HG03139 (cell line): ENCODE measurements at regions not wholly inside any gene's neighbourhood (a gene's known extent, or its start where the extent isn't known, plus 50 kb on each side); places are given as distances from the start of the nearest gene placed in this dataset.
"Not testable (repeated sequence)": the region's sequence is repeated elsewhere in the genome, so short reads cannot be mapped to it uniquely, and the experiment has no call there.

ENCODE experiments used
- ATAC-seq: cut with Tn5 transposase; IDR thresholded peaks from one replicate; pipeline ENCODE4 v1.9.1; 2021; ENCODE audit not compliant: unreplicated experiment

DNA sequence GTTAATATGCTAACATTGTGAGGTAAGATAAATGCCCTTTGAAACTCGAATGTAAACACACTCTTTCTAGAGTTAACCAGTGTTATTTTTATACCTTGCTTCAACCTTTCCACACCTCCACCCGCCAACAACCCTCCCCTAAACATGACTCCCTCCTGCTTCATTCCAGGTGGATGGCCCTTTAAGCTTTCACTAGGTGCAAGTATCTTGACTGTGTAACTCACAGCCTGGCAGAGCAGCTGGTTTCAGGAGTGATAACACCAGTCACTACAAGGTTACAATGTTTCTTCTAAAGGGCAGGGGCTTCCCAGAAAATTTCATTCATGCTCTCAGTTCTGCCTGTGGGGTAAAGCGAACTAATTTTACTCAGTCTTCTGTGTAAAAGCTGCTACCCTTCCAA is 318.1 kb upstream of the FRG1 start:
- ATAC-seq, result not testable (repeated sequence)

DNA sequence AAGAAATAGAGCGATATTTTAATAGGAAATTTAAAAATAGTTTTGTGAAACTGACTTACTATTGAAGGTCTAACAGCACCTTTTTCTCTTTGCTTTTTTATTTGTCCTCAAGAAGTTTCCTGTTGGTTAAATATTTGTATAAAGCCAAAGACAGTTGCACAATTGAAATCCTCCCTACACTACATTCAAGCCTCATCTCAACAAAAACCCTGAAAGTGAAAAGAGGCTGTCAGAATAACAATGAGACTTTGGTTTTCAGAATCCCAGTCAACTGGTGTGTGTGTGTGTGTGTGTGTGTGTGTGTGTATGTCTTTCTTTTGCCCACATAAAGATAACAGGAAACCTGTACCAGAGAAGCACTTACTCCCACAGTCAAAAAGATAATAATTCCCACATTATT is 313.6 kb upstream of the FRG1 start:
- not testable (repeated sequence) for ATAC-seq

DNA sequence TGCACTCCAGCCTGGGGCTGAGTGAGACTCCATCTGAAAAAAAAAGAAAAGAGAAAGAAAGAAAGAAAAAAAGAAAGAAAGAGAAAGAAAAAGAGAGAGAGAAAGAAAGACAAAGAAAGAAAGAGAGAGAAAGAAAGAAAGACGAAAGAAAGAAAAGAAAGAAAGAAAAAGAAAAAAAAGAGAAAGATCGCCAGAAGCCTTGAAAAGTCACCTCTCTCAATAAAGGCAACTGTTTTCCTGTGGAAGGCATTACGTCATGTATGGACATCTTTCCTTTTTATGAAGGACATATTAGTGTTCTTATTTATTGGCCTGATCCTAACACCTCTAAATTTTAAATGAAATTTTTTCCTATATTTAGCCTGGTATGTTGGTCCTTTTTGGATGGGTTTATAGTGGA is 310.9 kb upstream of the FRG1 start:
- ATAC-seq, result not testable (repeated sequence)

DNA sequence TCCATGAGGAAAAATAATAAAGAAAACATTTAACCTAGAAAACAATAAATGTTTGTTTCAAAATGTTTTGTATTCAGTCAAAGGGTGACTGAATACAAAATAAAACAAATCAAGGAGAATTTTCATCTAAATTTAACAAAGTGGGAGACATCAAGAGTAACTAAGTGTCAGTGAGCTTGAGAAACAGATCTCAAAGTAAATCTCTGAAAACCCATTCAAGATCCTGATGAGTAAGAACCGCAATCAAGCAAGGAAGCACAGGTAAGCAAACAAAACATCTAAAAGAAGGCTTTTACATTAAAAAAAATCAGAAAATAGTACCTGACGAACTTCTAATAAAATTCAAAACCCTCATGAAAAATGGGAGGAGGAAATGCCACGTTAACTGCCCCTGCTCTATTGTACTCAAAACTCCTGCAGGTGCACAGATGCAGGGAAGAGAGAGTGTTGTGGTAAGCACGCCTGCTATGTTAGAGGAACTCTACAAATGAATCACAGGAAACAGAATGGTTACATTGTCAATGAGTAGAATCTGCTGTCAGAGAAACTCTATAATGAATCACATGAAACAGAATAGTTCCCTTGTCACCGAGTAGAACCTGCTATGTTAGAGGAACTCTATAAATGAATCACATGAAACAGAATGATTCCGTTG is 309.6 kb upstream of the FRG1 start:
- not testable (repeated sequence) for ATAC-seq

DNA sequence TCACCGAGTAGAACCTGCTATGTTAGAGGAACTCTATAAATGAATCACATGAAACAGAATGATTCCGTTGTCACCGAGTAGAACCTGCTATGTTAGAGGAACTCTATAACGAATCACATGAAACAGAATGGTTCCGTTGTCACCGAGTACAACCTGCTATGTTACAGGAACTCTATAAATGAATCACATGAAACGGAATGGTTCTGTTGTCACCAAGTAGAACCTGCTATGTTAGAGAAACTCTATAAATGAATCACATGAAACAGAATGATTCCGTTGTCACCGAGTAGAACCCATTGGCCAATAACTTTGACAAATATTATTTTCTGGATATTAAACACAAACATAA is 309.1 kb upstream of the FRG1 start:
- ATAC-seq, result not testable (repeated sequence)

DNA sequence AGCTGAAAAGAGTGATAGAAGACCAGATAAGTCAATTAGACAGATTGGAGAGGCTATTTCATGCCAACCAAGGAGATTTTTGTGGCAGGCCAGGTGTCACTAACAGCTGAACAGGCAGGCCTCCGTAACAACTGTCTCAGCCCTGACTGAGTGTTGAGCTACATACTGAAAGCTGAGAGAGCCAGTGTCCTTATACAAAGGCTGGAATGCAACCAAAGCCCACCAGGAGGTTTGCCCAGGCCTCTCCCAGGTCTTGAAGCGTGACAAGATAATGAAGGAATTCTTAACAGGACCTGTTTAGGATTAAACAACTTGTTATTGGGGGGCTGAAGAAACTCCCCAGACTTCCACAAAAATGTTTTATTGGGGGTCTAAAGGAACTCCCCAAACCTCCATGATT is 290.2 kb upstream of the FRG1 start:
- ATAC-seq, result not testable (repeated sequence)

DNA sequence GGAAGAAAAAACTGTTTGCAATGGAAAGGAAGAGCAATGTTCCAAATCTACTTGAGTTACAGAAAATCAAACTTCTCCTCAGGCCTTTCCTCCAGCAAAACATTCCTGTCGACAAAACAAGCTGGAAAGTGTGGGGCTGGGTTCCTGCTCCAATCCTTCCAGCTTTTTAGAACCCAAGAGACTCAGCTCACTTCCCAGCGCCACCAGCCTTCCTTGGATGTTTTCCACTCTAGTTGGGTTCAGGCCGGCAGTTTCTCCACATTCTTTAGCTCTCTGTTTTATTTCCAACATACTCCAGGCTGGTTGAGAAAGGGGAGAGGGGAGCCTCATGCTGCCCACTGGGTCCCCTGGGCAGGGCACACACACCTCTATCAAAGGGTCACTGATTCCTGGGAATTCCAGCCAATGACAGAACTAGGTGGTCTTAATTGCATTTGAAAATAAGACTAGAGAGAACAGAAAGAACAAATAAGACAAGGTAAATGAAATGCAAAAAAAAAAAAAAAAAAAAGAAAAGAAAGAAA is 287.5 kb upstream of the FRG1 start:
- not testable (repeated sequence) for ATAC-seq

DNA sequence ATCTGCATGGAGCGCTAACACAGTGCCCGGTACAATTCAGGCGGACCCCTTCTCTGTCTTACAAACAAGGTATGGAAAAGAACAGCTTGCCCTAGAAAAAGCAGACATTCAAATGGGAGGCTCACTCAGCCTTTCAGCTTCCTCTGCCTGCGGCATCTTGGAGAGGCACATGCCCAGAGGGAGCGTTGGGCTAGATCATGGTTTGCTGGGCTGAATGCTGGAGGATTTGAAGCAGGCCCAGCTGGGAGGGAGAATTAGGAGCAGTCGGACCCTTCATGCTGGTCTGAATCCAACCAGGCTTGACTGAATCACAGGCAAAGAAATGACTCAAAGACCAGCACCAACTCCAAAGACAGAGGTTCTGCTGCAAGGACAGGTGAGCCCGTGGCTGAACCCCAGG is 286.7 kb upstream of the FRG1 start:
- ATAC-seq, result not testable (repeated sequence)

DNA sequence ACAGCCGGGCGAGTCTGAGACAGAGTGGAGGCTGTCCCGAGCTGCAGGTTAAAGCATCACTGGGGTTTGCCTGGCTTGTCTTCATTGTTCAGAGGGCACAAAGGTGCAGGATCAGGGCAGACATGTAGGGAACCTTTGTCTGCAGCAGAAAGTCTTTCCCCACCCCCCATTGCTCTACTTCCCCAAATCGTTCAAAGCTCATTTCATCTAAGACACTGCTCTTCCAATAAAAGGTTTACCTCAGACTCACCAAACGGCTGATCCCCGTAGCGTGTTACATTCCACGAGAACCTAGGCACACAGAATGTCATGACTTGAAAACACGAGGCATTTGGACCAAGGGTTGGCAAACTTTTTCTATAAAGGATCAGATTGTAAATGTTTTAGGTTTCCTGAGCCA is 286.3 kb upstream of the FRG1 start:
- not testable (repeated sequence) for ATAC-seq

DNA sequence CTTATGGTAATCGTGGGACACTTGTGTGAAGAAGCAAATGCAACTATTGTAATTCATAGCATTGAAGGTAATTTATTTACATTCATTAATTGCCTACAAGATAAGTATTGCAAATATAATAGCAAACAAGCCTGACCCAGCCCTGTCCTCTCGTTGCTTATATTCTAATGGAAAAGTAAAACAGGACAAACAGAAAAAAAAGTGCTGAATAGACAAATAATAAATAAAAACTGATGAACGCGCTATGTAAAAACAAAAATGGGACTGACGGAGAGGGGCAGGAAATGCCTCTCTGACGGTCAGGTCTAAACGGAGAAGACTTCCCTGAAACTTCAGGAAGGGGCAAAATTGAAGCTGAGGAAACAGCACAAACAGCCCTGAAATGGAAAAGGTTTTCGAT is 284.9 kb upstream of the FRG1 start:
- ATAC-seq, result not testable (repeated sequence)

DNA sequence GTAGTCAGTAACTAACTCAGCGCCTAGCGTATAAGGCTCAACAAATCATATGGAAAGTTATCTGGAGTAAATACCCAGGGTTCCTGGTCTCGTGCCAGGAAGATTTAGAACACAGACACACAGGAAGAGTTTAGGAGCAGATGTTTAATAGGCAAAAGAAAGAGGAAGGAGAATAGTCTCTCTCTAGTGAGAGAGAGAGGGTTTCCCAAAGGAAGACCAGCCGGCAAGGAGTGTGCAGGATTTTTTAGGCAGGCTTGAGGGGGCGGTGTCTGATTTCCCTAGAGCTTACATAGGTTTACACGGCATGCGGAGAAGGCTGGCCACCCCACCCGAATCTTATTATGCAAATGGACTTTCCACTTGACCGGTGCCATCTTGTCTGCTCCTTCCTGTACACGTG is 284.0 kb upstream of the FRG1 start:
- ATAC-seq, result no peak

DNA sequence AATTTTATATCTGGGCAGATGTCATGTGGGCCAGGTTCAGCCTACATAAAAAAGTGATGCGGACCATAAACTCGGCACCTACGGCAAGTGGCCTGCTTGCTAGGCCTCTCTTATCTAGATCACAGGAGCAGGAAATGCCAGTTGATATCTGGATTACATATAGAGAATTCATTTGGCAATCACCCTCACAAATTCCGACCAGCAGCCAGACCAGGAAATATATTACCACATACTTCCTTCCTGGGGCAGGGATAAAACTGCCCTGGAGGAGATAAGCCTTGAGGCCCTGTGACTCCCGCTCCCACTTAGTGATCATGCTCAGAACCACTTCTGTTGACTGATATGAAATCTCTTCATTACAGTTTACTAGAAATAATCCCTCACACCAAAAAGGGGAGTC is 282.4 kb upstream of the FRG1 start:
- ATAC-seq, result not testable (repeated sequence)

DNA sequence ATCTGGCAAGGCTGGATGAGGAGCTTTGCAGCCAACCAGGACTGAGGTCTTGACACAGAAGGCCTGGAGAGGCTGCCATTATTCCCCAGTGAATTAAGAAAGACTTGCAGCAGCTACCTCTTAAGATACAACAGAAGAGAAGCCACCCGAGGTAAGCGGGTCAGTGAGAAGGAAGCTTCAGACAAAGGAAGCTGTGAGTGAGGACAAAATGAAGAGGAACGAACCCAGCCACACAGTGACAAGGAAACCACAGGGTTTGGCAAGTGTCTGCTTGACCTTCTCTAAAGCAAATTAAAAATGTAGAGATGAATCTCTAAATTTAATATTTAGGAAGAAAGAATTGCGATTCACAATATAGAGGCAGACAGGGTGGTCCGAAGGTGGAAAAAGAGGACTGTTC is 281.8 kb upstream of the FRG1 start:
- ATAC-seq, result not testable (repeated sequence)

DNA sequence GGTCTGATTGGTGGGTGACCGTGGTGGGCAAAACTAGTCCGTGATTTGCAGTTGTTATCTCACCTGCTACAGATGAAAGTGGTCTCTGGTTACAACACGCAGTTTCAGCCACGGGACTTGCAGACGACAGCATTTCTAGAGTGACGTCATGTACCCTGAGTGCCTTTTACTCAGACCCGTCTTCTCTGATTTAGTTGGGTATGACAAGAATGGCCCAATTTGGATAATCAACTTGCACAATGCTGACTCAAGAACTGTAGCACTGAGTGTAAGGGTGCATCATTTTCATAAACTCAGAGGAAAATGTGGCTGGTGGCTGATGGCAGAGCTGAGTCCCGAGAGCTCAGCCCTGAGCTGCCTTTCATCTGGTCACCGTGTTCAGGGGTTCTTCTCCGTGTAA is 281.4 kb upstream of the FRG1 start:
- no peak for ATAC-seq

DNA sequence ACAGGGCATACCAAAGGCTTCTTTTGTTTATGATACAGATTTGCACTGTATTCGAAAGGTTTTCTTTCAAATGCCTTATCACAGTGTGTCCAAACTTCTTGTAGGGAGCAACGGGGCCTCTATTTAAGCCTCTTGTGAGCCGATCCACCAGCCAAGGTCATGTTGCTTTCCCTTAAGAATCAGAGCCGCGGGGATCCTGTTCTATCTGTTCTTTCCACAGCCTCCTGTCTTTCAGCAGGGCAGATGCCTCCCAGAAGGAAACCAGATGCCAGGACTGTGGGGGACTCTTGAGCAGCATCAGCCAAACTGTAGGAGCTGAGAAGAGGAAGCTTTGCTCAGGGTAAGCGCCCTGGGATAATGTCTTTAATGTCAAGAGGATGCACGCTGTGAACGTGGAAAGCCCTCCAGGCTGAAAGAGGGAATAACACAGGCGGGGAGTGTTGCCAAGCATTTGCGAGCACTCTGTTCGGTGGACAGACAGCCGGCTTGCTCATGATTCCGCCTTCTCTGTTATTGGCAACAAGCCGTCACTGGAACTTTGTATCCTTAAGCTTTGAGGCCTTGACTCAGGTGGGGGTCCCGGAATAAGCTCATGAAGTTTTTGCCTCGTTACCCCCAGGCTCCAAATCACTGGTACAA is 279.8 kb upstream of the FRG1 start:
- no peak for ATAC-seq

DNA sequence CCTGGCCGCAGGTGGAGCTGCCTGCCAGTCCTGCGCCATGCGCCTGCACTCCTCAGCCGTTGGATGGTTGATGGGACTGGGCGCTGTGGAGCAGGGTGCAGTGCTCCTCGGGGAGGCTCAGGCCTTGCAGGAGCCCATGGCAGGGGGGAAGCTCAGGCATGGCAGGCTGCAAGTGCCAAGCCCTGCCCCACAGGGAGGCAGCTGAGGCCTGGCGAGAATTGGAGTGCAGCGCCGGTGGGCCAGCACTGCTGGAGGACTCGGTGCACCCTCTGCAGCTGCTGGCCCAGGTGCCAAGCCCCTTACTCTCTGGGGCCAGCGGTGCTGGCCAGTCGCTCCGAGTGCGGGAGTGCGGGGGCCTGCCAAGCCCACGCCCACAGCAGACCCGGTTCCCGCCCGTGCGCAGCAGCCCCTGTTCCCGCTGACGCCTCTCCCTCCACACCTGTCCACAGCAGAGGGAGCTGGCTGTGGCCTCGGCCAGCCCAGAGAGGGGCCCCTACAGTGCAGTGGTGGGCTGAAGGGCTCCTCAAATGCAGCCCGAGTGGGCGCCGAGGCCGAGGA is 275.9 kb upstream of the FRG1 start:
- no peak for ATAC-seq

DNA sequence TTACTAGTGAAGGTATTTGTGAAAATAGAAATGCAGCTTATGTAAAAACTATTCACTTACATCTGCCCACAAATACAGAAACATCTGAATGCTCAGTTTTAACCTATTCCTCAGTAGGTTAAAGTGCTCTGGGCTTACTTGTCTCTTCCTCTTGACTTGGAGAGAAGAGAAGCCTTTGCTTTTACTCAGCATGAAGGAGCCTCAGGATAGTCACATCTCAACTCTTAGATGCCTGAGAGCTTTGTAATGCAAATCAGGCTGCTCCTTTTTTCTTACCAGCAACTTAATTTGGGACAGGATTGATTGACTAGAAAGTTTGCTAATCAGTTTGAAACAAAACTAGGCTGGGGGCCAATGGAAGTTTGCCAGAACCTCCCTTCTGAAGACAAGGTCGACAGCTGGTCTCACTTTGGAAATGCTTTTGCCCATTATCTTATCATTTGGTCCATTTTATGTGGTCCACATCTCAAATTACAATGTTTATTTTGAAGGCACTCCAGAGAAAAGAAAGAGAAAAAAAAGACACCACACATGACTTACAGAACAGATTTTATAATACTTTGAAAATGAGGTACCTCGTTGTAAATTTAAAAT is 274.9 kb upstream of the FRG1 start:
- ATAC-seq, result not testable (repeated sequence)

DNA sequence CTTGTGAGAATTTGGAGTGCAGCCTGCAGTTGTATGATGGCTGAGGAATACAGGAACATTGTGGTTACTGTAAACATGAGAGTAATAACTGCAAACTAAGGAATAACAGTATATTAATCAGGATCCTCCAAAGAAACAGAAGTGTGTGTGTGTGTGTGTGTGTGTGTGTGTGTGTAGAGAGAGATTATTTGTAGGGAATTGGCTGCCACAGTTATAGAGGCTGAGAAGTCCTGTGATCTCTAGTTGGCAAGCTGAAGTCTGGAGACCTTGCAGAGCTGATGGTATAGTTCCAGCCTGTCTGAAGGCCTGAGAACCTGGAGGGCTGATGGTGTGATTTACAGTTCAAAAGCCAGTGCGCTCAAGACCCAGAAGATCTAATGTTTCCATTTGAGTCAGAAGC is 273.3 kb upstream of the FRG1 start:
- ATAC-seq, result not testable (repeated sequence)

DNA sequence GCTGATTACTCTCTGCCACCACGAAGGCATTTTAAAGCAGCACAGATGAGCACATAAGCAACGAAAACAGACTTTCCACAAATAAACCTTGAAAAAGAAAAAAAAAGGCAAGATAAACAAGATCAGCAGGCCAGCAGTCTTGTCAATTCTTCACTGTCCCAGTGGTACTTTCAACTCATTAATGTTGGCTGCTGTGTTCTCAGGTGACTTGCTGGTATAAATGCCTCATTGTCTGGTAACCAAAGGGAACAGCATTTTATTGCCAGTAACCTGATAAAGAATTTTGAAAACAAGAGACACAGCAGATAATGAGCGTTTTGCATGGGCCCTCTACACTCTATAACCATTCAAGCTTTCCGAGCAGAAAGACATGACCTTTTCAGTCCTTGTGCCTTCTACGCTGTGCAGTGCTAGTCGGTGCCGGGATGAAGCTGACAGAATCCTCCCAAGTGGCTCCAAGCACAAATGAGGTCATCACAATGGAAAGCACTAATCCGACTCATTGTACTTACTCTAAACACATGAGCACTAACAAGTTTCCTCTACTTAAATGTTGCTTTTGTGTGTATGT is 242.9 kb upstream of the FRG1 start:
- not testable (repeated sequence) for ATAC-seq

DNA sequence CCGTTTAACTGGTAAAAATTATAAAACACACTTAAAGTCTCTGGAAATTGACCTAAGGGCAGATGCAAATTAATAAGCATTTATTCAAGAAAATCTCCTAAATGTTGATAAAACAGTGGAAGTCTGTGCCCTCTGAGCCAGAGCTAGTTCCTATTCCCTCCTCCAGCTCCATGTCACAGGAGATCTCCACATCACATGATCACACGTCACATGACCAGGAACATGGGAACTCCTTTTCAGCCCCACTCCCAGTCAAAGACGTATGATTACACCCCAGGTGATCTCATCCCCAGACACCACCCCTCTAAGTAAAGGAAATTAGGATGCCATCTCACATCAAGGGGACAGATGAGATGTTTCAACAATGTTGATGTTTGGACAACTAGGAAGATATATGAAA is 237.7 kb upstream of the FRG1 start:
- not testable (repeated sequence) for ATAC-seq

DNA sequence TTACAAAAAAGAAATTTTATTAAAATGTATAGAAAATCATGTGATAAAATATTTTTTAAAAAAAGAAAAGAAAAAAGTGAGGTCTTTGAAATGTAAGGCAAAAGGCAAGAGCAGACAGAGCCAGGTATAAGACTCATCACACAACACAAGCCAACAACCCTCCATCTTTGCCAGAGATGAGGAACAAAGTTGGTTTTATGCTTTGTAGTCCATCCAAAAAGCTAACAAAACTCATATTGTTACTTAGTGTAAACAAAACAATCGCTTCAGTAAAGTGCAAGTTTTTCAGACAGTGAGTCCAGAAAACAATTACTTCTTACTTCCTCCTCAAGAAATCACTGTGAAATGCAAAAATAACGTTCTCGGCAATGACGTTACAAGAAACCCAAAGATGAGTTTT is 233.9 kb upstream of the FRG1 start:
- ATAC-seq, result not testable (repeated sequence)

DNA sequence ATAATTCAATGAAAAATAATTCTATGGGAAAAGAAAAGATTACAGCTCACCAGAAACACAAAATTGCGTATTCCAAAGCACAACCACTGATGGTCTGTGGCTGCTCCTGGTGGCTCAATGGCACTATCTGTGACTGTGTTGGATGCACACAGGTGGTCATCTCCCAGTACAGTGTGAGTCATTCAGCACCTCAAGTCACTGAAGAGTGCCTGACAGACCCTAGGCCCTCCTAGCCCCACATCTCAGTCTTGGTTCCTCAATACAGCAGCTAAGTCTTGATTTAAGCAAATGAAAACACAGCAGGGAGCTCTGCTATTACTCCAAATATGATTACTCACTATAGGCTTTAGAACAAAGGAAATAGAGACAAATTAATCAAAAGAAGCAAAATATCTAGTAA is 233.4 kb upstream of the FRG1 start:
- not testable (repeated sequence) for ATAC-seq
